Hepatocyte (in vitro differentiated cells): ENCODE measurements at regions not wholly inside any gene's neighbourhood (a gene's known extent, or its start where the extent isn't known, plus 50 kb on each side); places are given as distances from the start of the nearest gene placed in this dataset.

ENCODE experiments used
- CTCF ChIP-seq: fragments of 200-600 bp; sonication (generic); IDR thresholded peaks from 2 replicates; pipeline ENCODE4 v1.5.1; 2016; ENCODE audit warnings: antibody characterized with exemption, mild to moderate bottlenecking; ENCODE audit not compliant: poor library complexity
- EZH2 ChIP-seq: fragments of 200-600 bp; sonication (generic); IDR thresholded peaks from 2 replicates; pipeline ENCODE4 v1.6.1; 2016; ENCODE audit warnings: antibody characterized with exemption, mild to moderate bottlenecking, borderline replicate concordance
- EZH2phosphoT487 ChIP-seq: fragments of 200-600 bp; sonication (generic); IDR thresholded peaks from one replicate; pipeline ENCODE4 v1.6.1; 2018; ENCODE audit warnings: antibody characterized with exemption, mild to moderate bottlenecking, low read depth, moderate library complexity; ENCODE audit not compliant: unreplicated experiment, severe bottlenecking

GRCh38 chr4:162659716-162660115 is 495.9 kb upstream of the FSTL5 start:
- TF ChIP-seq CTCF (no peak), EZH2 (no peak), EZH2phosphoT487 (no peak)
